ENCODE measurements at regions not wholly inside any gene's neighbourhood (a gene's known extent, or its start where the extent isn't known, plus 50 kb on each side); places are given as distances from the start of the nearest gene placed in this dataset.

GRCh38 chr10:10156917-10157600 lies 860.6 kb upstream of the CELF2 start:
- TF ChIP-seq, protein P1, sequence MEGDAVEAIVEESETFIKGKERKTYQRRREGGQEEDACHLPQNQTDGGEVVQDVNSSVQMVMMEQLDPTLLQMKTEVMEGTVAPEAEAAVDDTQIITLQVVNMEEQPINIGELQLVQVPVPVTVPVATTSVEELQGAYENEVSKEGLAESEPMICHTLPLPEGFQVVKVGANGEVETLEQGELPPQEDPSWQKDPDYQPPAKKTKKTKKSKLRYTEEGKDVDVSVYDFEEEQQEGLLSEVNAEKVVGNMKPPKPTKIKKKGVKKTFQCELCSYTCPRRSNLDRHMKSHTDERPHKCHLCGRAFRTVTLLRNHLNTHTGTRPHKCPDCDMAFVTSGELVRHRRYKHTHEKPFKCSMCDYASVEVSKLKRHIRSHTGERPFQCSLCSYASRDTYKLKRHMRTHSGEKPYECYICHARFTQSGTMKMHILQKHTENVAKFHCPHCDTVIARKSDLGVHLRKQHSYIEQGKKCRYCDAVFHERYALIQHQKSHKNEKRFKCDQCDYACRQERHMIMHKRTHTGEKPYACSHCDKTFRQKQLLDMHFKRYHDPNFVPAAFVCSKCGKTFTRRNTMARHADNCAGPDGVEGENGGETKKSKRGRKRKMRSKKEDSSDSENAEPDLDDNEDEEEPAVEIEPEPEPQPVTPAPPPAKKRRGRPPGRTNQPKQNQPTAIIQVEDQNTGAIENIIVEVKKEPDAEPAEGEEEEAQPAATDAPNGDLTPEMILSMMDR (IDR thresholded peaks at IDR 0.05) = no peak
- DNase-seq = no peak
- no peak overlapping the region for H3K27ac Mint-ChIP-seq
- no peak overlapping the region for H3K4me3 Mint-ChIP-seq
- peaks cover 9% of the 10 kb centered on the region for H3K36me3 Mint-ChIP-seq (ENCODE audit: low read depth)
- peaks cover 25% of the 10 kb centered on the region for H3K9me3 Mint-ChIP-seq
- H3K4me1 Mint-ChIP-seq = no peaks in the 10 kb centered on the region
- no peaks in the 10 kb centered on the region for H3K27me3 Mint-ChIP-seq (ENCODE audit: low read depth, poor library complexity)

DNA sequence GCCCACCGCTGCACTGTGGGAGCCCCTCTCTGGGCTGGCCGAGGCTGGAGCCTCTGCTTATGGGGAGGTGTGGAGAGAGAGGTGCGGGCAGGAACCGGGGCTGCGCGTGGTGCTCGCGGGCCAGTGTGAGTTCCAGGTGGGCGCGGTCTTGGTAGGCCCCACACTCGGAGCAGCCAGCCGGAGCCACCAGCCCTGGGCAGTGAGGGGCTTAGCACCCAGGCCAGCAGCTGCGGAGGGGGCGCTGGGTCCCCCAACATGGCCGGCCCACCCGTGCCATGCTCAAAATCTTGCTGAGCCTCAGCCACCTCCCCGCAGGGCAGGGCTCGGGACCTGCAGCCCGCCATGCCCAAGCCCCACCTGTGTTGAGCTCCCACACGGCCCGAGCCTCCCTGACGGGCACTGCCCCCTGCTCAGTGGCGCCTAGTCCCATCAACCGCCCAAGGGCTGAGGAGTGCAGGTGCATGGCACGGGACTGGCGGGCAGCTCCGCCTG lies 856.8 kb upstream of the CELF2 start:
- Mint-ChIP-seq H3K9me3 (peaks cover 32% of the 10 kb centered on the region), H3K27me3 (ENCODE audit: low read depth, poor library complexity) (peaks cover 5% of the 10 kb centered on the region), H3K27ac (no peak overlapping the region), H3K36me3 (ENCODE audit: low read depth) (peaks cover 9% of the 10 kb centered on the region), H3K4me3 (no peak overlapping the region), H3K4me1 (no peaks in the 10 kb centered on the region)
- TF ChIP-seq, protein P1 (IDR thresholded peaks at IDR 0.05) = no peak
- DNase-seq = no peak

DNA sequence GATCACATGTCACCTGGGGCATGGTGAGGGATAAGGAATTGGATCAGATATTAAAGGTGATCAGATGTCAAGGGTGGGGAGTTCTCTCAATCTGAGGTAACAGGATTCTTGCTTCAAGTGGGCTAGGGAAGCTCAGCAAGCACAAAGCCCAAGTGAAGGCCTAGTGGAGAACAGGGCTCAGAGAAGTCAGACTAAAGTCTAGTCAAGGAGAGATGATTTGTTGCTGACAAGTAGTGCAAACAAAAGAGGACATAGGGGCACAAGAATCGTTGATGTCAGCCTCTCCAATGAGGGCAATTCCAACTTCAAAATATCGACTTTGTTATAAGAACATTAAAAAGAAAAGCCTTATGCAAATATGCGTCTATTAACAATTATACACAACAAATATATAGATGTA lies 852.8 kb upstream of the CELF2 start:
- Mint-ChIP-seq H3K4me3 (no peak overlapping the region), H3K36me3 (ENCODE audit: low read depth) (peaks cover 5% of the 10 kb centered on the region), H3K4me1 (no peaks in the 10 kb centered on the region), H3K27me3 (ENCODE audit: low read depth, poor library complexity) (peaks cover 5% of the 10 kb centered on the region), H3K27ac (no peak overlapping the region), H3K9me3 (peaks cover 24% of the 10 kb centered on the region)
- no peak for DNase-seq
- TF ChIP-seq, protein P1 (IDR thresholded peaks at IDR 0.05) = no peak

GRCh38 chr10:10165415-10165814 lies 852.3 kb upstream of the CELF2 start:
- Mint-ChIP-seq H3K27me3 (ENCODE audit: low read depth, poor library complexity) (peaks cover 5% of the 10 kb centered on the region), H3K27ac (no peak overlapping the region), H3K9me3 (peaks cover 18% of the 10 kb centered on the region), H3K4me3 (no peak overlapping the region), H3K4me1 (no peaks in the 10 kb centered on the region), H3K36me3 (ENCODE audit: low read depth) (no peaks in the 10 kb centered on the region)
- no peak for DNase-seq
- TF ChIP-seq, protein P1 (IDR thresholded peaks at IDR 0.05) = no peak

GRCh38 chr10:10178476-10178875 lies 839.2 kb upstream of the CELF2 start:
- TF ChIP-seq, protein P1 (IDR thresholded peaks at IDR 0.05) = no peak
- Mint-ChIP-seq H3K27ac (no peak overlapping the region), H3K9me3 (peaks cover 6% of the 10 kb centered on the region), H3K27me3 (ENCODE audit: low read depth, poor library complexity) (peaks cover 3% of the 10 kb centered on the region), H3K36me3 (ENCODE audit: low read depth) (no peaks in the 10 kb centered on the region), H3K4me3 (no peak overlapping the region), H3K4me1 (no peaks in the 10 kb centered on the region)
- DNase-seq = no peak

DNA sequence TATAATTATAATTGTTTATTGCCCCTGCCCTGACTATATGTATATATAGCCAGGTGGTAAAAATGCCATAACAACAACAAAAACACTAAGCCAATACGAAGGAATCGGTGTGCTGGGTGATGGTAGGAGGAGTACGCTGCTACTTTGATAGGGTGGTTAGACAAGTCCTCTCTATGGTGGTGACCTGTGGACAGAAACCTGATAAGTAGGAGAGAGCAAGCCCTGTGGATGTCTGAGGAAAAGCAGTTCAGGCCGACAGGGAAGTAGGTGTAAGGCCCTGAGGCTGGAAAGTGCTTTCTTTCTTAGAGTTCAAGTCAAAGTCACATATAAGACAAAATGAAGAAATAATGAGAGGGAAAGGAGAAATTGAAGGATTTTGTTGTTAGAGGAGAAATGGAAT lies 823.8 kb upstream of the CELF2 start:
- TF ChIP-seq, protein P1 (IDR thresholded peaks at IDR 0.05) = no peak
- Mint-ChIP-seq H3K4me1 (no peaks in the 10 kb centered on the region), H3K27me3 (ENCODE audit: low read depth, poor library complexity) (peaks cover 2% of the 10 kb centered on the region), H3K9me3 (no peaks in the 10 kb centered on the region), H3K36me3 (ENCODE audit: low read depth) (no peaks in the 10 kb centered on the region), H3K27ac (no peak overlapping the region), H3K4me3 (no peak overlapping the region)
- DNase-seq = no peak

All from nephron progenitor cell (in vitro differentiated cells).